ENCODE measurements at regions not wholly inside any gene's neighbourhood (a gene's known extent, or its start where the extent isn't known, plus 50 kb on each side); places are given as distances from the start of the nearest gene placed in this dataset.
"Not testable (repeated sequence)": the region's sequence is repeated elsewhere in the genome, so short reads cannot be mapped to it uniquely, and the experiment has no call there.

DNA sequence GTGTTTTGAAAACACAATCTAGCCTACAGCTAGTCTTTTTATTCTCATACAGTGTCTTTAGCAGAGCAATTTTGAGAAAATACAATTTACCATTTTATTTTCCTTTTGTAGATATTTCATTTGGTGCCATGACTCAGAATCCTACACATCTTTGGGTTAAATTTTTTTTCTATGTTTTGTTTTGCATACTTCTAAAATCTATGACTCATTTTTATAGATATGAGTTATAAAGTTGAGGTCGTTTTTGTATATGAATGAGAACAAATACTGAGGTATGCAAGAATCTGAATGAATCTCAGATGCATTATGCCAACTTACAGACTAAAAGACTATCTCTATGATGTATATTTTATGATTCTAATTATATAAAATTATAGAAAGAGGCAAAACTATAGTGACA is 206.5 kb upstream of the ANXA10 start:
- H3K4me3 ChIP-seq (ENCODE audit: low read length): no peak overlapping the region
- no peaks in the 10 kb centered on the region for H3K4me1 ChIP-seq (ENCODE audit: insufficient read depth, low read length)
- H3K36me3 ChIP-seq (ENCODE audit: insufficient read depth, low read length): no peaks in the 10 kb centered on the region
- no peak overlapping the region for H3K9ac ChIP-seq (ENCODE audit: low read depth, low read length)
- H3K9me3 ChIP-seq (ENCODE audit: insufficient read depth, low read depth, low read length): peaks cover 23% of the 10 kb centered on the region
- no peak overlapping the region for H3K27ac ChIP-seq (ENCODE audit: low read depth, low read length)
- no CpG with 5 or more reads among the region's 1 CpG for WGBS
- no peaks in the 10 kb centered on the region for H3K27me3 ChIP-seq (ENCODE audit: insufficient read depth, low read length)

DNA sequence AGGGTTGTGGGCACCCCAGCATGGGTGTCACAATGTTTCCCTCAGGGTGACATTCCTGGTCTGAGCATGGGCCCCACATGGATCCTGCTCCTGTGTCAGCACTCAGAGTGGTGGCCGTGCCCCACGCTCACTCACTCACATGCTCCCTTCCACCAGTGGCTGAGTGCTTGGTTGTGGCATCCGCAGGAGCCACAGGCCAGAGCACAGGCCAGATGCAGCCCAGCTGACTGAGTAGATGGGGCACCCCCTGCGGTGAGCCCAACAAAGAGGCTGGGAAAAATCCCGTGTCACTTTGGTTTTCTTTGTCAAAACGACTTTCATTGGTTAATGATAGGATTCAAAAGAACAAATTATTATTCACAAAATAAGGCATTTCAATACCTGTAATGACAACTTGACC is 204.6 kb upstream of the ANXA10 start:
- peaks cover 23% of the 10 kb centered on the region for H3K9me3 ChIP-seq (ENCODE audit: insufficient read depth, low read depth, low read length)
- H3K4me3 ChIP-seq (ENCODE audit: low read length): no peak overlapping the region
- H3K27ac ChIP-seq (ENCODE audit: low read depth, low read length): no peak overlapping the region
- H3K36me3 ChIP-seq (ENCODE audit: insufficient read depth, low read length): no peaks in the 10 kb centered on the region
- 92% methylated on average over 5 of the region's 6 CpGs for WGBS
- no peaks in the 10 kb centered on the region for H3K4me1 ChIP-seq (ENCODE audit: insufficient read depth, low read length)
- no peaks in the 10 kb centered on the region for H3K27me3 ChIP-seq (ENCODE audit: insufficient read depth, low read length)
- no peak overlapping the region for H3K9ac ChIP-seq (ENCODE audit: low read depth, low read length)

DNA sequence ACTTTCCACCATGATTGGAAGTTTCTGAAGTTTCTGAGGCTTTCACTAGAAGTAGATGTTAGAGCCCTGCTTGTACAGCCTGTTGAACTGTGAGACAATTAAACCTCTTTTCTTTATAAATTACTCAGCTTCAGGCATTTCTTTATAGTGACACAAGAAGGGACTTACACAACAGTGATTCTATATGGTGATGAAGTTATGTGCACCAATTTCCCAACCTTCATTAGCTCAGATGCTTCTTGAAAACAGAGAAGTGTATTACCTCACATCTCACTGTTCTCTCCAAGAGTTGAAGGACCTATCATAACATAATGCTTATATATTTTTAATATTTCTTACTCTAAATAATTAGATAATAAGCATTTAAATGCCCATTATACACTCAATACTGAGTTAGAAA is 202.1 kb upstream of the ANXA10 start:
- Histone ChIP-seq H3K27ac (ENCODE audit: low read depth, low read length) (no peak overlapping the region), H3K4me3 (ENCODE audit: low read length) (no peak overlapping the region), H3K4me1 (ENCODE audit: insufficient read depth, low read length) (0 out of 2 replicates have a peak, but pooled peaks cover 5% of the 10 kb centered on the region), H3K36me3 (ENCODE audit: insufficient read depth, low read length) (no peaks in the 10 kb centered on the region), H3K27me3 (ENCODE audit: insufficient read depth, low read length) (no peaks in the 10 kb centered on the region), H3K9ac (ENCODE audit: low read depth, low read length) (no peak overlapping the region), H3K9me3 (ENCODE audit: insufficient read depth, low read depth, low read length) (peaks cover 23% of the 10 kb centered on the region)

DNA sequence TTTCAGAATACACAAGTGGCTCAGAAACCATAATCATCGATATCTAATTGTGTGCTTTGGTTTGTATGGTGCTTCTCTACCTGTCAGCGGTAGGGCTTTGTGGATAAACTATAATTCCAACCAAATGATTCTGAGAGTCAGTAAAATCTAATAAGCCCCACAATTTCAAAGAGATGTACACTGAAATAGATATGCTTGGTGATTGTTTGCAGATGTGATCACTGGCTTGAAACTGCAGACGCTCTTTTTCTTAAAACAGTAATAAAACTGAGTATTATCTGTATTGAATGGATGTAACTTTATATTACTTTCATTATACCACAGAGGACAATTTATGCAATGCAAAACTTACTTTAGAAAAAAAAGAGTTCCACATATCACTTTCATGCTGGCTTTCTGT is 198.8 kb upstream of the ANXA10 start:
- no CpG with 5 or more reads among the region's 3 CpGs for WGBS
- Histone ChIP-seq H3K9ac (ENCODE audit: low read depth, low read length) (no peak overlapping the region), H3K4me3 (ENCODE audit: low read length) (no peak overlapping the region), H3K9me3 (ENCODE audit: insufficient read depth, low read depth, low read length) (0 out of 2 replicates have a peak, but pooled peaks cover 2% of the 10 kb centered on the region), H3K27ac (ENCODE audit: low read depth, low read length) (no peak overlapping the region), H3K36me3 (ENCODE audit: insufficient read depth, low read length) (no peaks in the 10 kb centered on the region), H3K4me1 (ENCODE audit: insufficient read depth, low read length) (peaks cover 16% of the 10 kb centered on the region), H3K27me3 (ENCODE audit: insufficient read depth, low read length) (no peaks in the 10 kb centered on the region)

DNA sequence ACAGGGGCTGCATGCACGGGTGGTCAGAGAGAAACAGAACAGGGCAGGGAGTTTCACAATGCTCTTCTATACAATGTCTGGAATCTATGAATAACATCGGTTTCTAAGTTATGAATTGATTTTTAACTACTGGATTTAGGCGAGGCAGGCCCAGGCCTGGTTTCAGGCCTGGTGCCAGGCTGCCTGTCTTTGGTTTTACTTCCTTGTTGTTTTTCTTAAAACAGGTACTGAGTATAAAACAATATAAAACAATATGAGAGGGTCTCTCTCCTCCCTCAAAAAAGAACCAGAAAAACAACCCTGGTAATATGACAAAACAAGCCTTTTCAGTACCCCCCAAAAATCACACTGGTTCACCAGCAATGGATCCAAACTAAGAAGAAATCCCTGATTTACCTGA is 196.1 kb upstream of the ANXA10 start:
- H3K4me1 ChIP-seq (ENCODE audit: insufficient read depth, low read length): peaks cover 16% of the 10 kb centered on the region
- H3K36me3 ChIP-seq (ENCODE audit: insufficient read depth, low read length); H3K9ac ChIP-seq (ENCODE audit: low read depth, low read length); H3K4me3 ChIP-seq (ENCODE audit: low read length); H3K9me3 ChIP-seq (ENCODE audit: insufficient read depth, low read depth, low read length); H3K27me3 ChIP-seq (ENCODE audit: insufficient read depth, low read length); H3K27ac ChIP-seq (ENCODE audit: low read depth, low read length): not testable (repeated sequence)
- 100% methylated on average over 1 of the region's 3 CpGs for WGBS

DNA sequence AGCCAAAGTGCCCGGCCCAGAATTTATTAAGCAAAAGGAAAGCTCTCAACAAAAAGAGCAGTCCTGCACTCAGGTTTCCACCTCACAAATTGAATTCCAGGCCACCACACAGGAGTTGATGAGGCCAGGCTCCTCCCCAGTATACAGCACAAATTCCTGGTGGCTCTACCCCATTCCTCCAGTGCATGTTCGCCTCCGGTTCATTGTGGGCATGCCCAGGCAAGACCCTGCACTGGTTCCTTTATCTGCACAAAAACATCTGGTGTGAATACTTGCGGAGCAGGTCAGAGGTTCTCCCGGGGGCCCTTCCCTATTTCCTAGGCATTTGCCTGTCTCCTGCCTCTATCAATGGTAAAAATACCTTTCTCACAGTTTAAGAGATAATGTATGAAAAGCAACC is 195.2 kb upstream of the ANXA10 start:
- no peaks in the 10 kb centered on the region for H3K27me3 ChIP-seq (ENCODE audit: insufficient read depth, low read length)
- 0 out of 2 replicates have a peak overlapping the region, but pooled peaks have one; percentile 4 for H3K27ac ChIP-seq (ENCODE audit: low read depth, low read length)
- no peaks in the 10 kb centered on the region for H3K9me3 ChIP-seq (ENCODE audit: insufficient read depth, low read depth, low read length)
- H3K4me3 ChIP-seq (ENCODE audit: low read length): no peak overlapping the region
- WGBS: 87% methylated on average over 5 of the region's 5 CpGs
- H3K9ac ChIP-seq (ENCODE audit: low read depth, low read length): no peak overlapping the region
- H3K4me1 ChIP-seq (ENCODE audit: insufficient read depth, low read length): peaks cover 16% of the 10 kb centered on the region
- no peaks in the 10 kb centered on the region for H3K36me3 ChIP-seq (ENCODE audit: insufficient read depth, low read length)

DNA sequence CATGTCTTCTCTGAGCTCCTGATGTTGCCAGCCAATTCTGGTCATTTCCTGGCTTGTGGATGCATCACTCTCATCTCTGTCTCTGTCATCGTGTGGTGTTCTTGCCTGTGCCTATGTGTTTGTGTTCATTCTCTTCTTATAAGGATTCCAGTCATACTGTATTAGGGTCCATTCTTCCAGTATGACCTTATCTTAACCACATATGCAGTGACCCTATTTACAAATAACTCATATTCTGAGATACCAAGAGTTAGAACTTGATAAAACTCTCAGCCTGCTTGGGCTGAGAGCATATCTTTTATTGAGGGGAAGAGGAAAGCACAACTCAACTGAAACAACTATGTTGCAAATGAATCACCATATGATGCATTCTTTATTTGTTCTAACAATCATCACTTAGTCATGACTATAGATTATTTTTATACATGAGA is 189.0 kb upstream of the ANXA10 start:
- no peak overlapping the region for H3K27ac ChIP-seq (ENCODE audit: low read depth, low read length)

DNA sequence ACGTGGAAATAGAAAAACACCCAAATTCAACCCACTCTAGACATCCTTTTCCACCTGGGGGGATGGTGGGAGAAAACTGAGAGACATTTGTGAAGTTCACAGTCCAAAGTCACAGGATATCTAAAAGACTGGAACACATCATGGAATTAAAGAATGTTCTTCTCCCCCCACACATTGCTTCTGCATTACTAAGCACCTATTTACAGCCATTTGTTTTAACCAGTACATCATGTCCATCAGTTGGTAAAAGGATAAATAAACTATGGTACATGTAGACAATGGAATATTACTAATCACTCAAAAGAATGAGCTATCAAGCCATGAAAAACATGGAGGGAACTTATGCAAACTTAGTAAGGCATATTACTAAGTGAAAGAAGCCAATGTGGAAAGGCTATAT is 185.5 kb upstream of the ANXA10 start:
- no peaks in the 10 kb centered on the region for H3K36me3 ChIP-seq (ENCODE audit: insufficient read depth, low read length)
- H3K9me3 ChIP-seq (ENCODE audit: insufficient read depth, low read depth, low read length): no peaks in the 10 kb centered on the region
- H3K27me3 ChIP-seq (ENCODE audit: insufficient read depth, low read length): no peaks in the 10 kb centered on the region
- no peak overlapping the region for H3K9ac ChIP-seq (ENCODE audit: low read depth, low read length)
- no peak overlapping the region for H3K27ac ChIP-seq (ENCODE audit: low read depth, low read length)
- H3K4me1 ChIP-seq (ENCODE audit: insufficient read depth, low read length): peaks cover 11% of the 10 kb centered on the region; the same call in 1 of the 2 replicates
- H3K4me3 ChIP-seq (ENCODE audit: low read length): no peak overlapping the region
- WGBS: no CpG with 5 or more reads among the region's 1 CpG

More for the DNA sequence above, 189.0 kb upstream of the ANXA10 start:
- H3K9me3 ChIP-seq (ENCODE audit: insufficient read depth, low read depth, low read length): no peaks in the 10 kb centered on the region
- H3K4me1 ChIP-seq (ENCODE audit: insufficient read depth, low read length): peaks cover 9% of the 10 kb centered on the region; the same call in 1 of the 2 replicates
- H3K9ac ChIP-seq (ENCODE audit: low read depth, low read length): no peak overlapping the region
- no peak overlapping the region for H3K4me3 ChIP-seq (ENCODE audit: low read length)
- 90% methylated on average over 1 of the region's 1 CpG for WGBS
- H3K36me3 ChIP-seq (ENCODE audit: insufficient read depth, low read length): no peaks in the 10 kb centered on the region
- H3K27me3 ChIP-seq (ENCODE audit: insufficient read depth, low read length): no peaks in the 10 kb centered on the region

DNA sequence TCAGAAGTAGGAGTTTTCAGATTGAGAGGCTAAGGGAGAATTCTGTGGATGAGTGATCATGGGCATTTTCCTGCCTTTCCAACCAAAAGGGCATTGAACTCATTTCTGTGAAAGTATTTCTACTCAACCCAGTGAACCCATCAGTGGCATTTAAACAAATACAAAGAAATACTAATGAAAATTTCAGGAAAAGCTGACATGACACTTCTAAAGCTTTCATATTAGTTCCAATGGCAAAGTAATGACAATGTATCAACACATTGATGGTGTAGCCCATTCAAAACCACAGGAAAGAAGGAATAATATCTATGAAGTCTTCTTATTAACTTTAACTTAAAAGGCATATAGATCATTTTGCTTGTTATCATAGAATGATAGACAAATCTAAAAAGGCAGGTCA is 183.5 kb upstream of the ANXA10 start:
- H3K27ac ChIP-seq (ENCODE audit: low read depth, low read length): no peak overlapping the region
- H3K9ac ChIP-seq (ENCODE audit: low read depth, low read length): no peak overlapping the region
- no peaks in the 10 kb centered on the region for H3K36me3 ChIP-seq (ENCODE audit: insufficient read depth, low read length)
- no peaks in the 10 kb centered on the region for H3K9me3 ChIP-seq (ENCODE audit: insufficient read depth, low read depth, low read length)
- no peak overlapping the region for H3K4me3 ChIP-seq (ENCODE audit: low read length)
- H3K27me3 ChIP-seq (ENCODE audit: insufficient read depth, low read length): no peaks in the 10 kb centered on the region
- H3K4me1 ChIP-seq (ENCODE audit: insufficient read depth, low read length): peaks cover 11% of the 10 kb centered on the region; the same call in 1 of the 2 replicates

DNA sequence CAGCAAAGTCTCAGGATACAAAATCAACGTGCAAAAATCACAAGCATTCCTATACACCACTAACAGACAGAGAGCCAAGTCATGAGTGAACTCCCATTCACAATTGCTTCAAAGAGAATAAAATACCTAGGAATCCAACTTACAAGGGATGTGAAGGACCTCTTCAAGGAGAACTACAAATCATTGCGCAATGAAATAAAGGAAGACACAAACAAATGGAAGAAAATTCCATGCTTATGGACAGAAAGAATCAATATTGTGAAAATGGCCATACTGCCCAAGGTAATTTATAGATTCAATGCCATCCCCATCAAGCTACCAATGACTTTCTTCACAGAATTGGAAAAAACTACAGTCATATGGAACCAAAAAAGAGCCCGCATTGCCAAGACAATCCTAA is 179.8 kb upstream of the ANXA10 start:
- H3K9me3 ChIP-seq (ENCODE audit: insufficient read depth, low read depth, low read length); H3K36me3 ChIP-seq (ENCODE audit: insufficient read depth, low read length); H3K9ac ChIP-seq (ENCODE audit: low read depth, low read length); H3K27me3 ChIP-seq (ENCODE audit: insufficient read depth, low read length); H3K4me1 ChIP-seq (ENCODE audit: insufficient read depth, low read length); H3K27ac ChIP-seq (ENCODE audit: low read depth, low read length); H3K4me3 ChIP-seq (ENCODE audit: low read length): not testable (repeated sequence)
- WGBS: 95% methylated on average over 3 of the region's 3 CpGs

DNA sequence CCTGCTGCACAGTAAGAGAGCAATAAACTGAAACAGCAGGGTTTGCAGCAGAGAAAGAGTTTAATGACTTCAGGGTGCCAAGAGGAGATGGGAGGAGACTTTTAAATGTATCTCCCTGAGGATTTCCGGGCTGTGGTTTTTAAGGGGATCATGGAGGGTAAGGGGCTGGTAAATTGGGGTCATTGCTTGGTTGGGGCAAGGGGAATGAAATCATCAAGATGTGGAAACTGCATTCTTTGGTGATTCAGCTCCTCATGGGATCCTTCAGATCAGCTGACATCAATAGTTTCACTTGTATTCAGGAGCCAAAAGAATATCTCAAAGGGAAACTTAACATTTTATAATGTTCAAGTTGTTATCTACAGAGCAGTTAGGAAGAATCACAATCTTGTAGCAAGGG is 174.3 kb upstream of the ANXA10 start:
- Histone ChIP-seq H3K27ac (ENCODE audit: low read depth, low read length) (no peak overlapping the region), H3K27me3 (ENCODE audit: insufficient read depth, low read length) (no peaks in the 10 kb centered on the region), H3K36me3 (ENCODE audit: insufficient read depth, low read length) (no peaks in the 10 kb centered on the region), H3K9ac (ENCODE audit: low read depth, low read length) (no peak overlapping the region), H3K4me3 (ENCODE audit: low read length) (no peak overlapping the region), H3K9me3 (ENCODE audit: insufficient read depth, low read depth, low read length) (peaks cover 24% of the 10 kb centered on the region; the same call in 1 of the 2 replicates), H3K4me1 (ENCODE audit: insufficient read depth, low read length) (no peaks in the 10 kb centered on the region)
- 93% methylated on average over 1 of the region's 1 CpG for WGBS

DNA sequence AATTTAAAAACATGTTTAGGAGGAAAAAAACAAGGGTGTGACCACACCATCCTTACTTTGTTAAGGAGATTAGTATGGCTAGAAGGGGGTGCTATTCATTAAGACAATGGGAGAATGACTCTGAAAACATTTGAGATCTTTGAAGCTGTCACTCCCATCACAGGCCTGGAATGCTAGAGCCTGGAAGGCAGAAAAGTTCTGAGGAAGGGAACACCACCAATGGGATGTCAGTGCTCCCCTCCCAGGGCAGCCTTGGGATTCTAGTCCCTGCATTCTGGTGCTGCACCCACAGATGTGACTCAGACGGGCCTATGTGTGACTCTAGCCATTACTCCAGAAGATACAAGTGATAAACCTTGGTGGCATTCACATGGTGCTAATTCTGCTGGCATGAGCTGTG is 162.2 kb upstream of the ANXA10 start:
- H3K9me3 ChIP-seq (ENCODE audit: insufficient read depth, low read depth, low read length): no peaks in the 10 kb centered on the region
- H3K9ac ChIP-seq (ENCODE audit: low read depth, low read length): no peak overlapping the region
- H3K27ac ChIP-seq (ENCODE audit: low read depth, low read length): peak overlapping the region; percentile 57; the same call in 1 of the 2 replicates
- H3K36me3 ChIP-seq (ENCODE audit: insufficient read depth, low read length): no peaks in the 10 kb centered on the region
- H3K4me1 ChIP-seq (ENCODE audit: insufficient read depth, low read length): peaks cover 24% of the 10 kb centered on the region
- 43% methylated on average over 1 of the region's 1 CpG for WGBS
- no peaks in the 10 kb centered on the region for H3K27me3 ChIP-seq (ENCODE audit: insufficient read depth, low read length)
- no peak overlapping the region for H3K4me3 ChIP-seq (ENCODE audit: low read length)
